Activated CD8-positive, alpha-beta memory T cell treated with anti-CD3 and anti-CD28 coated beads, Interleukin-2, amount 50 U/mL, for 4 hours (primary cell): ENCODE measurements at regions not wholly inside any gene's neighbourhood (a gene's known extent, or its start where the extent isn't known, plus 50 kb on each side); places are given as distances from the start of the nearest gene placed in this dataset.

ENCODE experiments used
- DNase-seq: peaks from one replicate; pipeline ENCODE4 v3.0.0-alpha.2; 2020

GRCh38 chr7:98679741-98680140 lies 62.7 kb downstream of the NPTX2 start:
- DNase-seq, result no peak

- DNase-seq, result no peak
These were observed 64.4 kb downstream of the NPTX2 start for GRCh38 chr7:98681511-98681910.

- no peak for DNase-seq
These were observed 64.9 kb downstream of the NPTX2 start for GRCh38 chr7:98681951-98682350.

- DNase-seq, result no peak
These were observed 66.4 kb downstream of the NPTX2 start for GRCh38 chr7:98683514-98683913.

GRCh38 chr7:98685541-98685940 lies 68.5 kb downstream of the NPTX2 start:
- no peak for DNase-seq

- no peak for DNase-seq
These were observed 69.5 kb downstream of the NPTX2 start for GRCh38 chr7:98686466-98687080.

- DNase-seq, result no peak
These were observed 70.1 kb downstream of the NPTX2 start for GRCh38 chr7:98687111-98687751.

GRCh38 chr7:98691619-98692018 lies 74.5 kb downstream of the NPTX2 start:
- DNase-seq, result no peak

- DNase-seq, result no peak
These were observed 80.0 kb downstream of the NPTX2 start for GRCh38 chr7:98697083-98697482.

GRCh38 chr7:98697485-98698240 lies 80.6 kb downstream of the NPTX2 start:
- no peak for DNase-seq

GRCh38 chr7:98698976-98699375 lies 81.9 kb downstream of the NPTX2 start:
- no peak for DNase-seq

GRCh38 chr7:98700533-98700932 lies 83.4 kb downstream of the NPTX2 start:
- DNase-seq, result no peak

- no peak for DNase-seq
These were observed 84.3 kb downstream of the NPTX2 start for GRCh38 chr7:98701372-98701771.

GRCh38 chr7:98702021-98702420 lies 84.9 kb downstream of the NPTX2 start:
- DNase-seq, result no peak

- no peak for DNase-seq
These were observed 86.8 kb downstream of the NPTX2 start for GRCh38 chr7:98703916-98704315.

GRCh38 chr7:98705626-98706025 lies 88.5 kb downstream of the NPTX2 start:
- DNase-seq, result no peak

- no peak for DNase-seq
These were observed 90.0 kb downstream of the NPTX2 start for GRCh38 chr7:98707076-98707475.

- no peak for DNase-seq
These were observed 94.9 kb downstream of the NPTX2 start for GRCh38 chr7:98711945-98712344.

- no peak for DNase-seq
These were observed 96.2 kb downstream of the NPTX2 start for GRCh38 chr7:98713165-98713810.

- DNase-seq, result no peak
These were observed 102.3 kb downstream of the NPTX2 start for GRCh38 chr7:98719396-98719795.

- no peak for DNase-seq
These were observed 105.3 kb downstream of the NPTX2 start for GRCh38 chr7:98722402-98722801.

- DNase-seq, result no peak
These were observed 107.5 kb downstream of the NPTX2 start for GRCh38 chr7:98724591-98724990.

GRCh38 chr7:98727146-98727709 lies 110.1 kb downstream of the NPTX2 start:
- DNase-seq, result no peak
